CD1c-positive myeloid dendritic cell (primary cell): ENCODE measurements at regions not wholly inside any gene's neighbourhood (a gene's known extent, or its start where the extent isn't known, plus 50 kb on each side); places are given as distances from the start of the nearest gene placed in this dataset.

Experiments used
- DNase-seq: peaks from one replicate; pipeline ENCODE4 v3.0.0-alpha.2; 2016; ENCODE audit errors: extremely low spot score

GRCh38 chr15:96390986-96391385 lies 60.5 kb downstream of the NR2F2 start:
- no peak for DNase-seq

DNA sequence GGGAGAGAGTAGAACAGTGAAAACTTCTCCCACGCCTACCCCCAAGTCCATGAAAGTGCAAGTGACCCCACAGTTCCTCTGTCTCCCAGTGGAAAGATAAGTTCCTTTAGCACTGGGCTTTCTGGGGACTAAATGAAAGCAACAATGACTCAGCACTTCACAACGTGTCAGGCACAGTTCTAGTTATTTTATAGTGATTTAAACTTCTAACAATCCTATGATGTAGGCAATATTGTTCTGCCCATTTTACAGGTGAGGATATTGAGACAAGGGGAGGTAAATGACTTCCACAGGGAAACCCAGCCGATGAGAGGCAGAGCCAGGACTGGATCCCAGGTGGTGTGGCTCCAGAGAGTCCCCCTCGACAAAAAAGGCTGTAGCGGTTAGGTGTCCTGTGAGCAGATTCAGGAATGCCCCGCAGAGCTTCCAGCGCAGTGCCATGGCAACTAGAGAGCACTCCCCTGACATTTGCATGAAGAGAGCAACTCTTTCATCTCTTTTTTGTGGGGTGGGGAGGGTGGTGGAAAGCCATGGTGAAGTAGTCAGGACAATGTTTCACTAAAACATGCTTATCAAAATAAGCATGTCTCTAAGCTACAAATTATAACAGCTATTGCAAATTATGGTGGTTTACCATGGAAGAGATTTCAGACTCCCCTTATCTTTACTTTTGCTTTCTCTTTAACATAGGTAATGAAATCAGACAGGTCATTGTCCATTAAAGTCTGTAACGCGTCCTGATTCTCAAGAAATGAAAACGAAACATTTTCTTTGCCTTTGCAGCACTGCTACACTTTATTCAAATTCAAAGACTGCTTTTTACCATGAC lies 62.1 kb downstream of the NR2F2 start:
- no peak for DNase-seq

- DNase-seq, result no peak
Observed at GRCh38 chr15:96393209-96393513, 62.7 kb downstream of the NR2F2 start.

DNA sequence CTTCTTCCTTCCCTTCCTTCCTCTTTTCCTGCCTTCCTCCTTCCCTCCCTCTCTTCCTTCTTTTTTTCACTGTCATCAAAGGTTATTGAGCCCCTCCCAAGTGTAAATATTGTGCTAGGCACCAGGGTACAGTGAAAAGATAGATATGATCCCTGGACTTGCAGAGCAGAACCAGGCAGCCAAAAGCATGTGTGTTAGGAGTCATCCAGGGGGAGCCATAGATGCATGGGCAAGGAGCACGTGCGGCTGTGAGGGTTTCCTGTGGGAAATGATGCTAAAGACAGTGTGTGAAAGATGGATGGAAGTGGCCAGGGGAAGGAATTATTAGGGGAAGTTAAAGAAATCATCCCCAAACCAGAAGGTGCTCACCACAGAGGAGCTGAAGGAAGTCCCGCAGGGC lies 65.2 kb downstream of the NR2F2 start:
- DNase-seq, result no peak

DNA sequence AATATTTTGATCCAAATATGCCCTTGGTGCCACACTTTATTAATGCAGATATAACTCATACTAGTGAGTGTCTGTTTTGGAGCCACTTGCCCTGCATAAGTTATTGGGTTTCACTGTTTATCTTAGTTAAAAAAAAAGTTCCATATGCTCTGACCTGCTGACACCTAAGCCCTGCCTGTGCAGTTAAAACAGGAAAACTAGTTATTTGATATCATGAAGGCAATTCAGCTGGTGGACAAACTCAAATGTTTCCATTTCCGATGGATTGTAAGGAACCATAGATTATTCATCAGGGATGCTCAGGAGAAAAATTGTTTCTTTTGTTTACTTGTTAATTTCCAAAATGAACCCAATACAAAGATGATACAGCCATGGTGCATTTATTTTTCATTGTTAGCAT lies 68.3 kb downstream of the NR2F2 start:
- no peak for DNase-seq

GRCh38 chr15:96402403-96402802 lies 71.9 kb downstream of the NR2F2 start:
- DNase-seq, result no peak

DNA sequence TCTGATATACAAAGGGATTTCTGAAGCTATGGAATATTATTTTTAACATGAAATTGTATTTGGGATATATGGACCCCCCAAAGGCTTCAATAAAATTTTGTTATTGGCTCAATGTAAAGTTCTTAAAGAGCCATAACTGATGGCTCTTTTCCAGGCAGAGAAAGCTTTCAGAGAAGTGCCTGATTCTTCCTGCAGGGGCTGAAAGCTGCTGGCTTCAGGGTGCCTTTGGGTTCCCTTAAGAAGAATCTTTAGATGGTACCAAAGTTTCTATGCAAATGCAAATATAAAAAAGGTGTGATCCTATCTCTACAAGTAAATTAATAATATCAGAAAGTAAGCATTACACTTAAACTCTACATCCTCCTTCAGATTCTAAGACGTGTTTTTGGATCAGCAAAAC lies 72.6 kb downstream of the NR2F2 start:
- DNase-seq, result no peak

DNA sequence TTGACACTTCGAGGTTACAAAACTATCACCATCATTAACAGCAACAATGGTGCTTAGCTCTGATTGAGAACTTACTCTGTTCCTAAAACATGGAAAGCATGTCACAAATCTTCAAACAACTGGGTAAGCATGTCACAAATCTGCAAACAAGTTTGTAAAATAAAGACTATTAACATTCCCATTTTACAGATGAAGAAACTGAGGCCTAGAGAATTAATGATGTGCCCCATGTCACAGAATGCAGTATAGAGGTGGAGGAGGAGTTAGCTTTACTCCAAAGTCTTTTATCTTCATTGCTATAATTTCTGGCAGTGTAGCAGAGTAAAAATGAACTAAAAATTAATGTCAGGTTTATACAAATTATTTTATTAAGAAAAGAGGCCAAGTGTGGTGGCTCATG lies 73.4 kb downstream of the NR2F2 start:
- no peak for DNase-seq

DNA sequence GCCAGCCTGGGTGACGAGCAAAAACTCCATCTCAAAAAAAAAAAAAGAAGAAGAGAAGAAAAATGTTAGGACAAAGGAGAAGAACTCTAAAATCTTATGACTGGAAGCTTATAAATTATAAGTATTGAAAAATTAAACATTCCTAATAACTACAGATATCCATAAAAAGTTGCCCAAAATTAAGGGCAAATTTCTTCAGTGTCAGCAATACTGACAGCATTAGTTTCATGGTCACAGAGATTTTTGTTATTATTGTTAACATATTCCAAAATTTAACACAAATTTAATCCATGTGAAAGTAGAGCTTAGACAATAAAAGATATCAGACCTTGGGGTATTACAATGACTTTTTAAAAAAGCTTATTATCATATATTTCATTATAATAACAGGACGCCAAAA lies 74.1 kb downstream of the NR2F2 start:
- DNase-seq, result no peak

DNA sequence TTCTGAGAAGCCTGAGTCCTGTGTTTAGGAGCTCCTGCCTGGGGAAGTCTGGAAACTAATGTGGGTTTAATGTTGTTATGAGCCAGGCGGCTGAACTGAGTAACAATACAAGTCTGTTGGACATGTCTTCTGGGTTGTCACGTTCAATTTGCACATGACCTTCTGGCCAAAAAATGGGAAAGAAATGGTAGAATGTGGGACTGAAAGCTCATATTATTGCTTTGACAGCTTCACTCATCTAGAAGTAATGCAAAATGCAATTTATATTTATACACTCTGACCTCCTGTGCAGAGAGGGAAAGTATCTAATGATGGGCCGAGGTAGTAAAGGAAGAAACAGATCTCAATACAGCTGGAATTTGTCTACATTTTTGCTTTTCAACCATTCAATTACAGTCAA lies 75.8 kb downstream of the NR2F2 start:
- no peak for DNase-seq

- no peak for DNase-seq
Observed at GRCh38 chr15:96406701-96407100, 76.2 kb downstream of the NR2F2 start.

- DNase-seq, result no peak
Observed at GRCh38 chr15:96407482-96407881, 77.0 kb downstream of the NR2F2 start.

DNA sequence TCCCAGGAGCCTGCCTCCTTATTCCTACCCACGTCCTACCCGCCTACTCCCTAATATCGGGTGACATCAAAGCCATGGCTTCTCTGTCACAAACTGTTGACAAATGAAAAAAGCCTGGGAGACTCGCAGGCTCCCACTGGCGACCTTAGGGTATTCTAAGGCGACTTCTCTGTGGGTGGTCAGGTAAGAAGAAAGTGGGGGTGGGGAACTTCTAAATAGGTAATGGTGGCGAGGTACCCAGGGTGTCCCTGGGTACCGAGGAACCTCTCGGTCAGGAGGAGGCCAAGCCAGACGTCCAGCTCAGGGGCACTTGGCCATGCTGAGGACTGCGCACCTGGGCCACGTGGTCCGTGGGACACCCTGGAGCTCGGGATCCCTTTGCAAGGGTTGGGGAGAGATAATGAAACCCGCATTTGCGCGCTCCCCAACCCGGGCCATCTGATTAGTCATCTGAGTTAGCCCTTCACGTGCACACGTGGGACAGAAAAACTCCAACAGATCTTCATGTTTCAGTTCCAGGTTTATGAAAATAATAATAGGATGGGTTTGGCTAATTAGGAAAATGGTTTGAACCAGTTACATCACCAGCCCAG lies 78.2 kb downstream of the NR2F2 start:
- DNase-seq, result no peak

- no peak for DNase-seq
Observed at GRCh38 chr15:96409215-96410138, 79.0 kb downstream of the NR2F2 start.

DNA sequence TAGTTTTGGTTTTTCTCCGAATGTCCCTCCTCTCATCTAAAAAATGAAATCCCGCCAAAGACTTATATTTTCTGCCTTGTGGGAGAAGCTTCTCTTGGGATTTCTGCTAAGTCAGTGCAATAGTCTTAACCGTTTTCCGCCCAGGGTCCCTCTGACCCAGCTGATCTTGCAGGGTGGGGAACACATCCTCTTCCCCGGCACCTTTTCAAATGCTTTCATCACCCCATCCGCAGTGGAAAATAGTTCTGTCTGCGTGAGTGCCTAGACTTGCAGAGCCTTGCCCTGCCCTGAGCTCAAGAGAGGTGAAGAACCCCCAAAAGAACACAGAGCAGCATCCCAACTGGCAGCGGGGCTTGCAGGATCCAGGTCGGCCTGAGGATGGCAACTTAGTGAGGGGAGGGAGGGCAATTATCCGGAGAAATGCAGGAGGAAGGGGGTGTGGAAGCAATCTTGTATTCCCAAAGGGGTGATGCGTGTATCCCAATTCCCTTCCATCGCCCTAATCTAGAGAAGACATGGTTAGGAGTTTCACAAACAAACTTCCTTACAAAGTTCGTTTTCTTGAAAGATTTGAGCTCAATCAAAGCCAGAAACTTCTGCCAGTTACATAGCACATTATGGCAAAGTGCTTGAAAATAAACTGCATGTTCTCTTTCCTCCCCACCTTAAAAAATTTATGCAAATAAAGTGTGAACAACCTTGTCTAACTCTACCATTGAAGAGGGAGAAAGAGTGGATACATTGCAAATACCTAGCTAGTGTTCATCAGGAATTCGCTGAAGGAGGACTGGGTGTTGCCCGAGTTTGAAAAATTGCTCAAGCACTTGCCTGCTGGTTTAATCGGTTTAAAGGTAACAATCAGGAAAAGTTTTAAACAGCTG lies 79.9 kb downstream of the NR2F2 start:
- DNase-seq, result no peak

- DNase-seq, result no peak
Observed at GRCh38 chr15:96411056-96412031, 80.8 kb downstream of the NR2F2 start.

DNA sequence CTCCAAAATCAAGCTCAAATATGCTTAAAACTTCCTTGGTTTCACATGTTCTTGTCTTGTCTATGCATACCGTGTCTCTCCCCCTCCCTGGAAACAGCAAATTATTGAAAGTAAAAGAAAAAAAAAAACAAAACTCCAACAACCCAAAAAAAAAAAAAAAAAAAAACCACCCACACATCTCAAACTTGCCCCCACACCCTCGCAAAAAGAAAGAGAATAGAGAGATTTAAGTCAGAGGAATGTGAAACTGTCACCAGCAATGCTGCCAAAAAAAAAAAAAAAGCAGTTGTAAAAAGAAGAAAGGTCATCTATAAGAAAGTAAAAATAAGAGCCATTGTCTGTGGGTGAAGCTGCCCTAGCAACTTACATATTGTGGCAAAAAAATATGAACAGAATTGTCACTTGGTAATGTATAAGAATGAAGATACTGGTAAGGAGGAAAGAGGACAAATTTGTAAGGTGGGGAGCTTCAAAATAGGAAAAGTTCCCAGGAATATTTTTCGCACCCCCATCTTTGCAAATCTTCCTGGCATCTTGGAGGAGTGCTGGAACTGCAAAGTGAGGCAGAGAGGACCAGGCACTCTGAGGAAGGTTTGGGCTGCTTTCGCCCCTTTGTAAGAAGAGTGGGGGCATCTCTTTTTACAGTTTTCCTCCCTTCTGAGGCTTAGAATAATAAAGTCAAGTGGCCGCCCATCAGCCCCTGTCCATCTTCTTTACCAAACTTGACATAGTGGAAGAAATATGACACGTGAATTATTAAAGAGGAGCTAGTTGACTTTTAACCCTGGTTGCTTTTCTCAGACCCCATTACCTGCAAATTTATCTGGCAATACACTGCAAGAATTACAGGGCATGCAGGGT lies 81.8 kb downstream of the NR2F2 start:
- no peak for DNase-seq

- DNase-seq, result no peak
Observed at GRCh38 chr15:96412906-96413231, 82.4 kb downstream of the NR2F2 start.

DNA sequence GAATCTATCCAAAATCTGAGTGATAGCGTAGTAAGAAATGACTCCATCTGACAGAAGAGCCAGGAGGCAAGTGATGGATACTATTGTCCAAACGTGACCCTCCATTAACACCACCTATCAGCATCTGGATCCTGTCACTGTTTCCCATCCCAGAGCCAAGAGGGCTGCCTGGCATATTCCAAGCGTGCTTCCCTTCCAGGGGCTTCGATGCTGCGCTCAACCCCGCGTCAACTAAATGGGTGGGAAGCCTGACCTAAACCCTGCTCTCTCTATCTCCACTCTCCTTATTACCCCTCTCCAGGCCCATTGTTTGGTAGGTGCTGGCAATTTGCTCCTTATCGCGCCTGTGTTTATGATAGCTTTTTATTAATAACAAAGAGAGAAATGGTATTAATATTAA lies 83.2 kb downstream of the NR2F2 start:
- DNase-seq, result no peak

DNA sequence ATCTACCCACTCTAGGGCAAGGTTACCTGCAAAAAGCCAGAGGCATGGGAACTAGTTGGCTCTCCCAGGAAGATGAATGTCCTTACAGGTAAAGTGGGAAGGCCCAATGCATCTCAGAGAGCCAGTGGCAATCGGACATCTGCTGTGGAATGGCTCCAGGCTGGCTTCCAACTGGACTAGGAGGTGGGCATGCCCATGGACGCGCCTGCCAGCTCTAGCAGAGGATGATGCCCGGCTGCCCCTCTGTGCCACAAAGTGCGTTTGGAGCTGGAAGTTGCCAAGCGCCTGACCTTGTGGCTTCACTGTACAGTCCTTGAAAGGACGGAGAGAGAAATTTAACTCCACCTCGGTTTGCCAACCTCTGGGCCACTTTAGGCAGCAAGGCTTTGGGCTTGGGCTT lies 84.4 kb downstream of the NR2F2 start:
- no peak for DNase-seq
